MM.1S (cell line): ENCODE measurements at regions not wholly inside any gene's neighbourhood (a gene's known extent, or its start where the extent isn't known, plus 50 kb on each side); places are given as distances from the start of the nearest gene placed in this dataset.

Experiments
- DNase-seq: peaks from one replicate; pipeline ENCODE4 v3.0.0-alpha.2; 2015
- H2AFZ ChIP-seq: fragments of 300-600 bp; sonication (generic); 2 replicates; pipeline ENCODE4 v1.6.0; 2016; ENCODE audit warnings: antibody characterized with exemption, low read length
- H3F3A ChIP-seq: fragments of 300-600 bp; sonication (generic); 2 replicates; pipeline ENCODE4 v1.6.1; 2016; ENCODE audit warnings: mild to moderate bottlenecking, antibody characterized with exemption, low read length, moderate library complexity, mixed read lengths; ENCODE audit not compliant: insufficient read depth
- H3K27ac ChIP-seq: fragments of 300-600 bp; sonication (generic); 2 replicates; pipeline ENCODE4 v1.5.1; 2016; ENCODE audit warnings: mild to moderate bottlenecking, low read length
- H3K27me3 ChIP-seq: fragments of 300-600 bp; sonication (generic); replicated peaks from 2 replicates; pipeline ENCODE4 v1.6.0; 2016; ENCODE audit warnings: low read length; ENCODE audit not compliant: insufficient read depth
- H3K36me3 ChIP-seq: fragments of 300-600 bp; sonication (generic); replicated peaks from 2 replicates; pipeline ENCODE4 v1.6.1; 2016; ENCODE audit warnings: mild to moderate bottlenecking, low read length, mixed read lengths; ENCODE audit not compliant: insufficient read depth
- H3K4me1 ChIP-seq: fragments of 300-600 bp; sonication (generic); 2 replicates; pipeline ENCODE4 v1.6.1; 2016; ENCODE audit warnings: low read length, mixed read lengths
- H3K4me2 ChIP-seq: fragments of 300-600 bp; sonication (generic); 2 replicates; pipeline ENCODE4 v1.6.0; 2016; ENCODE audit warnings: low read depth, low read length
- H3K4me3 ChIP-seq: fragments of 300-600 bp; sonication (generic); 2 replicates; pipeline ENCODE4 v1.5.1; 2016; ENCODE audit warnings: low read length, mixed read lengths
- H3K79me2 ChIP-seq: fragments of 300-600 bp; sonication (generic); 2 replicates; pipeline ENCODE4 v1.6.1; 2016; ENCODE audit warnings: mixed run types, low read length, mixed read lengths
- H3K9ac ChIP-seq: fragments of 300-600 bp; sonication (generic); 2 replicates; pipeline ENCODE4 v1.6.1; 2016; ENCODE audit warnings: low read length, mixed read lengths
- H3K9me2 ChIP-seq: fragments of 300-600 bp; sonication (generic); replicated peaks from 2 replicates; pipeline ENCODE4 v1.6.1; 2016; ENCODE audit warnings: mild to moderate bottlenecking, low read length, mixed read lengths; ENCODE audit not compliant: insufficient read depth
- H3K9me3 ChIP-seq: fragments of 300-600 bp; sonication (generic); replicated peaks from 2 replicates; pipeline ENCODE4 v1.6.1; 2016; ENCODE audit warnings: mild to moderate bottlenecking, low read length, mixed read lengths; ENCODE audit not compliant: insufficient read depth
- H4K20me1 ChIP-seq: fragments of 300-600 bp; sonication (generic); 2 replicates; pipeline ENCODE4 v1.6.1; 2016; ENCODE audit warnings: mild to moderate bottlenecking, low read length, moderate library complexity, mixed read lengths; ENCODE audit not compliant: insufficient read depth
- CTCF ChIP-seq: fragments of 300-600 bp; sonication (generic); IDR thresholded peaks from 2 replicates; pipeline ENCODE4 v1.5.1; 2016; ENCODE audit warnings: antibody characterized with exemption, low read length, mixed read lengths
- EZH2 ChIP-seq: fragments of 300-600 bp; sonication (generic); optimal IDR thresholded peaks from 2 replicates; pipeline ENCODE3; 2017; ENCODE audit warnings: low read depth, mild to moderate bottlenecking, antibody characterized with exemption, low read length, mixed read lengths
- EZH2phosphoT487 ChIP-seq: fragments of 300-600 bp; sonication (generic); IDR thresholded peaks from 2 replicates; pipeline ENCODE4 v1.6.1; 2018; ENCODE audit warnings: antibody characterized with exemption, low read length

GRCh38 chr3:713006-713621, 379.7 kb upstream of the CNTN6 start:
- H3K27ac ChIP-seq = no peak overlapping the region
- no peak overlapping the region for H3K4me2 ChIP-seq
- H3K4me1 ChIP-seq = no peaks in the 10 kb centered on the region
- no peaks in the 10 kb centered on the region for H3K36me3 ChIP-seq
- H3K9me2 ChIP-seq = no peaks in the 10 kb centered on the region
- no peak overlapping the region for H2AFZ ChIP-seq
- TF ChIP-seq CTCF = no peak
- H3K9me3 ChIP-seq = no peaks in the 10 kb centered on the region
- H3K27me3 ChIP-seq = no peaks in the 10 kb centered on the region
- DNase-seq = no peak
- no peaks in the 10 kb centered on the region for H3K79me2 ChIP-seq
- H3F3A ChIP-seq = no peaks in the 10 kb centered on the region
- H3K4me3 ChIP-seq = no peak overlapping the region
- no peak overlapping the region for H3K9ac ChIP-seq
- no peaks in the 10 kb centered on the region for H4K20me1 ChIP-seq

- TF ChIP-seq EZH2phosphoT487 = no peak
- no peak for TF ChIP-seq CTCF
- no peak for TF ChIP-seq EZH2
- no peaks in the 10 kb centered on the region for H3K9me2 ChIP-seq
- H3K27ac ChIP-seq = no peak overlapping the region
- no peak overlapping the region for H3K4me3 ChIP-seq
- no peaks in the 10 kb centered on the region for H3K36me3 ChIP-seq
- no peaks in the 10 kb centered on the region for H3K79me2 ChIP-seq
- no peak overlapping the region for H3K4me2 ChIP-seq
- no peaks in the 10 kb centered on the region for H3K9me3 ChIP-seq
- no peaks in the 10 kb centered on the region for H4K20me1 ChIP-seq
- no peaks in the 10 kb centered on the region for H3K27me3 ChIP-seq
- H3F3A ChIP-seq = no peaks in the 10 kb centered on the region
- no peak overlapping the region for H2AFZ ChIP-seq
- DNase-seq = no peak
- H3K4me1 ChIP-seq = no peaks in the 10 kb centered on the region
- no peak overlapping the region for H3K9ac ChIP-seq
Measured at GRCh38 chr3:713947-714620, 378.7 kb upstream of the CNTN6 start.

- no peak overlapping the region for H2AFZ ChIP-seq
- H3K4me3 ChIP-seq = no peak overlapping the region
- no peaks in the 10 kb centered on the region for H3K9me2 ChIP-seq
- no peaks in the 10 kb centered on the region for H4K20me1 ChIP-seq
- no peak overlapping the region for H3K27ac ChIP-seq
- H3K4me1 ChIP-seq = no peaks in the 10 kb centered on the region
- H3K4me2 ChIP-seq = no peak overlapping the region
- no peaks in the 10 kb centered on the region for H3K36me3 ChIP-seq
- H3F3A ChIP-seq = no peaks in the 10 kb centered on the region
- H3K9ac ChIP-seq = no peak overlapping the region
- TF ChIP-seq EZH2phosphoT487 = no peak
- TF ChIP-seq EZH2 = no peak
- no peak for TF ChIP-seq CTCF
- H3K9me3 ChIP-seq = no peaks in the 10 kb centered on the region
- no peak for DNase-seq
- H3K27me3 ChIP-seq = no peaks in the 10 kb centered on the region
- no peaks in the 10 kb centered on the region for H3K79me2 ChIP-seq
Measured at GRCh38 chr3:721086-721485, 371.7 kb upstream of the CNTN6 start.
